Endodermal cell (in vitro differentiated cells): ENCODE measurements at regions not wholly inside any gene's neighbourhood (a gene's known extent, or its start where the extent isn't known, plus 50 kb on each side); places are given as distances from the start of the nearest gene placed in this dataset.
A peak's percentile ranks its signal among the peaks of the same experiment; 100 is the strongest.

Experiments
- DNase-seq: peaks from one replicate; pipeline ENCODE4 v3.0.0-alpha.2; 2017
- H3K27ac ChIP-seq: 2 replicates; pipeline ENCODE4 v1.5.1; 2013; ENCODE audit warnings: mild to moderate bottlenecking, low read depth, low read length, moderate library complexity
- H3K27me3 ChIP-seq: 2 replicates; pipeline ENCODE4 v1.6.1; 2013; ENCODE audit warnings: mild to moderate bottlenecking, low read length, moderate library complexity; ENCODE audit not compliant: insufficient read depth, control insufficient read depth, poor library complexity, severe bottlenecking
- H3K36me3 ChIP-seq: 2 replicates; pipeline ENCODE4 v1.7.0; 2013; ENCODE audit warnings: mild to moderate bottlenecking, low read length, moderate library complexity; ENCODE audit not compliant: control insufficient read depth, insufficient read depth
- H3K4me1 ChIP-seq: one replicate; pipeline ENCODE4 v1.7.0; 2013; ENCODE audit warnings: low read length; ENCODE audit not compliant: control insufficient read depth, insufficient read depth
- H3K4me3 ChIP-seq: 2 replicates; pipeline ENCODE4 v1.5.1; 2013; ENCODE audit warnings: mild to moderate bottlenecking, low read length, moderate library complexity
- H3K9ac ChIP-seq: 2 replicates; pipeline ENCODE4 v1.6.1; 2013; ENCODE audit warnings: mild to moderate bottlenecking, low read length, moderate library complexity; ENCODE audit not compliant: poor library complexity, severe bottlenecking; ENCODE audit errors: extremely low read depth
- H3K9me3 ChIP-seq: 2 replicates; pipeline ENCODE4 v1.6.1; 2013; ENCODE audit warnings: mild to moderate bottlenecking, low read length, moderate library complexity; ENCODE audit not compliant: control insufficient read depth
- H3K27ac Mint-ChIP-seq: 2 replicates; pipeline ENCODE4 v1.8.0; 2020; ENCODE audit warnings: mixed read lengths
- H3K27me3 Mint-ChIP-seq: 2 replicates; pipeline ENCODE4 v1.8.0; 2021; ENCODE audit warnings: mild to moderate bottlenecking, mixed read lengths; ENCODE audit not compliant: insufficient read depth
- H3K36me3 Mint-ChIP-seq: 2 replicates; pipeline ENCODE4 v1.8.0; 2020; ENCODE audit warnings: low read depth, mixed read lengths
- H3K4me1 Mint-ChIP-seq: 2 replicates; pipeline ENCODE4 v1.8.0; 2020; ENCODE audit warnings: mixed read lengths
- H3K4me3 Mint-ChIP-seq: 2 replicates; pipeline ENCODE4 v1.8.0; 2020; ENCODE audit warnings: mild to moderate bottlenecking, moderate library complexity, mixed read lengths
- H3K9me3 Mint-ChIP-seq: 2 replicates; pipeline ENCODE4 v1.8.0; 2020; ENCODE audit warnings: mild to moderate bottlenecking, mixed read lengths
- CTCF ChIP-seq: fragments of 200-600 bp; sonication (generic); conservative IDR thresholded peaks from 2 replicates; pipeline ENCODE4 v1.5.0; 2021; ENCODE audit warnings: antibody characterized with exemption, mild to moderate bottlenecking
- WGBS, 2 experiments: methylation state at CpG; one replicate each; pipeline versions ENCODE4 v1.1.5 to v1.1.7; 2013; ENCODE audit warnings: missing lambda C conversion rate in 2 of 2, mixed read lengths in 1 of 2; ENCODE audit not compliant: insufficient coverage in 1 of 2, insufficient read length in 1 of 2; 5-methylcytosine and 5-hydroxymethylcytosine counted together

DNA sequence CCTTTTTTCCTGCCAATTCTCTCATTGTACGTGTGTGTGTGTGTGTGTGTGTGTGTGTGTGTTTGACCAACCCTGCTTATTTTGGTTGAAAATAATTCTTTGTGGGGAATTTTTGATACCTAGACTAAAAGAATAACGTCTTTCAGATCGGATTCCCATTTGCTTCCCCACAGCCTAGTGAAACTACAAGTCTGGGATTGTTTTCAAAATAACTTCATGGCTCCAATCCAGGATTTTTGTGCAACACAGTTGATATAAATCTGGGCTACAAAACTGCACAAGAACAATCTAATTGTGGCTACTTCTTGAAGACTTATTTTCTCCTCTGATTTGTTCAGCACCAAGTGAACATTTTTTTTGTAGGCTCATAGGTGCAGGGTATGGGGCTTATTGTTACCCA is 332.8 kb upstream of the MIR17HG start:
- no peaks in the 10 kb centered on the region for H3K9me3 ChIP-seq
- Mint-ChIP-seq H3K27ac (no peak overlapping the region), H3K4me1 (no peaks in the 10 kb centered on the region), H3K27me3 (no peaks in the 10 kb centered on the region), H3K4me3 (no peak overlapping the region), H3K9me3 (no peaks in the 10 kb centered on the region), H3K36me3 (no peaks in the 10 kb centered on the region)
- H3K4me3 ChIP-seq = no peak overlapping the region
- H3K9ac ChIP-seq = no peak overlapping the region
- no peaks in the 10 kb centered on the region for H3K36me3 ChIP-seq
- H3K27ac ChIP-seq = no peak overlapping the region
- H3K27me3 ChIP-seq = no peaks in the 10 kb centered on the region
- H3K4me1 ChIP-seq = no peaks in the 10 kb centered on the region
- TF ChIP-seq CTCF = no peak
- 89 to 100% methylated on average over 2 of the region's 3 CpGs for WGBS, 2 experiments
- no peak for DNase-seq

DNA sequence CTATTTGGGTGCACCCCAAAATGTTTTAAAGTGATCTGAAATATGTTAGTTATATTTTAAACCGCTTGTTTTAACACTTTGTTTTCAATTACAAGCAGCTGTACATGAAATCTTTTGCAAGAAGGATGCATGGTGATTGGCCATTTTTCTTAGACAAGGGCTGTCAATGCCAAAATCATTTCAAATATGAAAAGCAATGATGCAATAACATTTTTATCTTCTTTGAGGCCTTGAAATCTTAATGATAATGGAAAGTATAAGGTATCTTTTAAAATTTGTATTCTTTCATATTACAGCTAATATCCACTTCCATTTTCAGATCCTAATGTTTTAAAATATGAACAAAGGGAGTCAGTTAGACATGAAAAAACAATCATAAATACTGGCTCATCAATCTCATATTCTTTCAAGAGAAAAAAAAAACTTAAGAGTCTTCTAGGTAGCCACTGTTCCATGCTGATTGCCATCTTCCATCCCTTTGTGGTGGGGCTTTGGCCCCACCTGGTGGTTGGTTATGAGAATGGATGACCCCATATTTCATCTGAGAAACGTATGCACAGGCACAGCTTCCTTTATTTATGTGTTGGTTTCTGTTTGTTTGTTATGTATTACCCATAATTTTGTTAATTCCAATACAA is 330.3 kb upstream of the MIR17HG start:
- Mint-ChIP-seq H3K9me3 (no peaks in the 10 kb centered on the region), H3K4me1 (peaks cover 2% of the 10 kb centered on the region), H3K27ac (no peak overlapping the region), H3K4me3 (no peak overlapping the region), H3K27me3 (no peaks in the 10 kb centered on the region), H3K36me3 (no peaks in the 10 kb centered on the region)
- Histone ChIP-seq H3K9ac (no peak overlapping the region), H3K4me1 (no peaks in the 10 kb centered on the region), H3K27ac (no peak overlapping the region), H3K4me3 (no peak overlapping the region), H3K27me3 (no peaks in the 10 kb centered on the region), H3K36me3 (no peaks in the 10 kb centered on the region), H3K9me3 (no peaks in the 10 kb centered on the region)
- TF ChIP-seq CTCF = peak; percentile 96
- DNase-seq = peak; percentile 87
- 95 to 100% methylated on average over 1 of the region's 2 CpGs for WGBS, 2 experiments

DNA sequence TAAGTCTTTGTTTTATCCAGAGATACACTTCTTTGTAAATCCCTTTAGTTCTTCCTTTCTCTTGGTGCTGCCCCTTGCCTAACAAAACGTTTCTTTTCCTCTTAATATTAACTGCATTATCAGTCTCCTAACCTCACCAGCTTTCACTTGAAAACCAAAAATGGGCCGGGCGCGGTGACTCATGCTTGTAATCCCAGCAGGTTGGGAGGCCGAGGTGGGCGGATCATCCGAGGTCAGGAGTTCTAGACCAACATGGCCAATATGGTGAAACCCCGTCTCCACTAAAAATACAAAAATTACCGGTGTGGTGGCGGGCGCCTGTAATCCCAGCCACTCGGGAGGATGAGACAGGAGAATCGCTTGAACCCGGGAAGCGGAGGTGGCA is 329.8 kb upstream of the MIR17HG start:
- Mint-ChIP-seq H3K4me1 (peaks cover 7% of the 10 kb centered on the region), H3K27me3 (no peaks in the 10 kb centered on the region), H3K36me3 (no peaks in the 10 kb centered on the region), H3K27ac (no peak overlapping the region), H3K4me3 (no peak overlapping the region), H3K9me3 (no peaks in the 10 kb centered on the region)
- H3K9me3 ChIP-seq = no peaks in the 10 kb centered on the region
- WGBS, 2 experiments = 61 to 73% methylated on average over 9 to 15 of the region's 15 CpGs
- peak; percentile 24 for TF ChIP-seq CTCF
- no peak overlapping the region for H3K9ac ChIP-seq
- no peak overlapping the region for H3K4me3 ChIP-seq
- H3K4me1 ChIP-seq = no peaks in the 10 kb centered on the region
- no peaks in the 10 kb centered on the region for H3K36me3 ChIP-seq
- no peaks in the 10 kb centered on the region for H3K27me3 ChIP-seq
- H3K27ac ChIP-seq = no peak overlapping the region
- peak; percentile 82 for DNase-seq
